ENCODE measurements at regions not wholly inside any gene's neighbourhood (a gene's known extent, or its start where the extent isn't known, plus 50 kb on each side); places are given as distances from the start of the nearest gene placed in this dataset.

DNA sequence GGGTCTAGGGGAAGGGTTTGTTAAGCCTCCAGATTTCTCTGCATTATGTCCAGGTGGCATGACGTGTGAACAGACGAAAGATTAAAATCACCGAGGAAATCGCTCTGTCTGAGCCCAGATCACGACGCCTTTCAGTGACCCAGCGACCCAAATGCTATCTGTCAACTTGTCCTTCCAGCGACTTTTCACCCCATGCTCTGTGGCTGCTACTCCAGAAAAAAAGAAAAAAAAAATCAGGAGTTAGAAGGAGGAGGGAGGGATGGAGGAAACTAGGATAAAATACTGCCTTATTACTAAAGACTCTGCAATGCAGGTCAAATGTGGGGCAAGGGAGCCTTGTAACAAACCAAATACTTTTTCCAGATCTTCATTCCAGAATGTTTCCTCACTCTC lies 352.0 kb downstream of the NUF2 start:
- TF ChIP-seq TAF1 (IDR thresholded peaks at IDR 0.05; ENCODE audit: borderline replicate concordance, low read depth, low read length) = no peak
- TF ChIP-seq POLR2AphosphoS5 (IDR thresholded peaks at IDR 0.05; ENCODE audit: low read depth, low read length) = no peak
- no peak for TF ChIP-seq POLR2A (IDR thresholded peaks at IDR 0.05; ENCODE audit: low read depth, low read length)

Measured in GM12892 (cell line).